ENCODE measurements at regions not wholly inside any gene's neighbourhood (a gene's known extent, or its start where the extent isn't known, plus 50 kb on each side); places are given as distances from the start of the nearest gene placed in this dataset.
"Not testable (repeated sequence)": the region's sequence is repeated elsewhere in the genome, so short reads cannot be mapped to it uniquely, and the experiment has no call there.

GRCh38 chr3:3302964-3303363 is 123.5 kb upstream of the CRBN start:
- H3K4me3 ChIP-seq (ENCODE audit: control insufficient read depth, low read depth, low read length) = no peak overlapping the region
- no peak for TF ChIP-seq CTCF (IDR thresholded peaks at IDR 0.05; ENCODE audit: control insufficient read depth, insufficient read depth, low read depth, low read length, missing control alignments)
- DNase-seq (ENCODE audit: low read depth) = no peak

- no peak for DNase-seq (ENCODE audit: low read depth)
- no peak overlapping the region for H3K4me3 ChIP-seq (ENCODE audit: control insufficient read depth, low read depth, low read length)
- no peak for TF ChIP-seq CTCF (IDR thresholded peaks at IDR 0.05; ENCODE audit: control insufficient read depth, insufficient read depth, low read depth, low read length, missing control alignments)
Measured at GRCh38 chr3:3301476-3301875, 122.0 kb upstream of the CRBN start.

- DNase-seq (ENCODE audit: low read depth) = no peak
- H3K4me3 ChIP-seq (ENCODE audit: control insufficient read depth, low read depth, low read length) = no peak overlapping the region
- no peak for TF ChIP-seq CTCF (IDR thresholded peaks at IDR 0.05; ENCODE audit: control insufficient read depth, insufficient read depth, low read depth, low read length, missing control alignments)
Measured at GRCh38 chr3:3296979-3297381, 117.5 kb upstream of the CRBN start.

GRCh38 chr3:3295586-3295985 is 116.1 kb upstream of the CRBN start:
- TF ChIP-seq CTCF (IDR thresholded peaks at IDR 0.05; ENCODE audit: control insufficient read depth, insufficient read depth, low read depth, low read length, missing control alignments) = no peak
- no peak for DNase-seq (ENCODE audit: low read depth)
- H3K4me3 ChIP-seq (ENCODE audit: control insufficient read depth, low read depth, low read length) = no peak overlapping the region

- not testable (repeated sequence) for H3K4me3 ChIP-seq (ENCODE audit: control insufficient read depth, low read depth, low read length); DNase-seq (ENCODE audit: low read depth)
Measured at GRCh38 chr3:3291756-3292283, 112.3 kb upstream of the CRBN start.

- DNase-seq (ENCODE audit: low read depth) = no peak
- no peak overlapping the region for H3K4me3 ChIP-seq (ENCODE audit: control insufficient read depth, low read depth, low read length)
- no peak for TF ChIP-seq CTCF (IDR thresholded peaks at IDR 0.05; ENCODE audit: control insufficient read depth, insufficient read depth, low read depth, low read length, missing control alignments)
Measured at GRCh38 chr3:3288255-3288654, 108.8 kb upstream of the CRBN start.

- DNase-seq (ENCODE audit: low read depth) = no peak
- TF ChIP-seq CTCF (IDR thresholded peaks at IDR 0.05; ENCODE audit: control insufficient read depth, insufficient read depth, low read depth, low read length, missing control alignments) = no peak
- no peak overlapping the region for H3K4me3 ChIP-seq (ENCODE audit: control insufficient read depth, low read depth, low read length)
Measured at GRCh38 chr3:3286014-3286413, 106.5 kb upstream of the CRBN start.
